Esophagus squamous epithelium (tissue), 5 donors: ENCODE measurements at regions not wholly inside any gene's neighbourhood (a gene's known extent, or its start where the extent isn't known, plus 50 kb on each side); places are given as distances from the start of the nearest gene placed in this dataset.
A peak's percentile ranks its signal among the peaks of the same experiment; 100 is the strongest.

Experiments used
- DNase-seq: peaks from one replicate; lab custom pipeline; 2025; lab: John Stamatoyannopoulos, UW
- H3K27ac ChIP-seq, 4 donors: fragments of 200-600 bp; sonication (generic); one replicate each; pipeline ENCODE4 v1.5.1; 2016 to 2019; ENCODE audit warnings: mild to moderate bottlenecking in 1 of 4
- H3K27me3 ChIP-seq, 4 donors: fragments of 200-600 bp; sonication (generic); 1 replicate in 3 of 4; 2 replicates in 1 of 4; pipeline versions ENCODE4 v1.5.1 to v1.6.0; 2017 to 2021; ENCODE audit warnings: antibody characterized with exemption in 1 of 4
- H3K36me3 ChIP-seq, 3 donors: fragments of 200-600 bp; sonication (generic); one replicate each; pipeline ENCODE4 v1.5.1; 2016 to 2019
- H3K4me1 ChIP-seq, 3 donors: fragments of 200-600 bp; sonication (generic); one replicate each; pipeline ENCODE4 v1.5.1; 2017 to 2019
- H3K4me3 ChIP-seq, 4 donors: fragments of 200-600 bp; sonication (generic); 1 replicate in 3 of 4; 2 replicates in 1 of 4; pipeline ENCODE4 v1.5.1; 2016 to 2019; ENCODE audit warnings: mild to moderate bottlenecking in 2 of 4, moderate library complexity in 1 of 4
- H3K9me3 ChIP-seq, 3 donors: fragments of 200-600 bp; sonication (generic); one replicate each; pipeline ENCODE4 v1.5.1; 2016 to 2019
- CTCF ChIP-seq, 6 experiments: fragments of 450-650 bp in 4 of 6; fragments of 200-600 bp in 2 of 6; sonication (generic) in 2 of 6; IDR thresholded peaks; one replicate each; pipeline ENCODE4 v1.5.1; 2016 to 2019; ENCODE audit warnings: antibody characterized with exemption in 6 of 6, mild to moderate bottlenecking in 4 of 6, moderate library complexity in 4 of 6
- POLR2A ChIP-seq, 4 donors: fragments of 450-650 bp; IDR thresholded peaks; one replicate each; pipeline ENCODE4 v1.6.1; 2017; ENCODE audit warnings: antibody characterized with exemption in 4 of 4, mild to moderate bottlenecking in 4 of 4, moderate library complexity in 3 of 4
- WGBS, 2 donors: methylation state at CpG; one replicate each; pipeline ENCODE4 v1.1.5; 2018; 5-methylcytosine and 5-hydroxymethylcytosine counted together
- intact Hi-C: fragments of 100-400 bp; cut with DNase I; formaldehyde crosslinking; loops from one replicate; pipeline ENCODE4 v1.15.0; 2022
- donor health status: DM: yes; HTN: yes; CAD: no.

GRCh38 chr12:94725375-94726168 lies 75.2 kb upstream of the TMCC3 start:
- no peak overlapping the region for H3K27ac ChIP-seq
- intact Hi-C loops, result no loop called here
- H3K9me3 ChIP-seq, result no peaks in the 10 kb centered on the region
- no peak for DNase-seq
- TF ChIP-seq CTCF (IDR thresholded peaks at IDR 0.05) (peak in 5 of 6 experiments; percentile 24 to 62 (median 42)), POLR2A (IDR thresholded peaks at IDR 0.05) (no peak)
- no peaks in the 10 kb centered on the region for H3K36me3 ChIP-seq
- no peak overlapping the region for H3K4me3 ChIP-seq
- no peaks in the 10 kb centered on the region for H3K27me3 ChIP-seq
- no peaks in the 10 kb centered on the region for H3K4me1 ChIP-seq
- 60 to 61% methylated on average over 7 to 8 of the region's 8 CpGs for WGBS, 2 donors

GRCh38 chr12:94722664-94723063 lies 72.3 kb upstream of the TMCC3 start:
- no peaks in the 10 kb centered on the region for H3K4me1 ChIP-seq
- no peak overlapping the region for H3K4me3 ChIP-seq
- no peaks in the 10 kb centered on the region for H3K36me3 ChIP-seq
- intact Hi-C loops, result no loop called here
- DNase-seq, result no peak
- H3K9me3 ChIP-seq, result no peaks in the 10 kb centered on the region
- TF ChIP-seq CTCF (IDR thresholded peaks at IDR 0.05) (no peak), POLR2A (IDR thresholded peaks at IDR 0.05) (no peak)
- WGBS, 2 donors, result 77 to 90% methylated on average over 3 of the region's 3 CpGs
- H3K27me3 ChIP-seq, result no peaks in the 10 kb centered on the region
- no peak overlapping the region for H3K27ac ChIP-seq

GRCh38 chr12:94721173-94721572 lies 70.8 kb upstream of the TMCC3 start:
- H3K4me1 ChIP-seq, result peaks cover 0 to 14% (median 3%) of the 10 kb centered on the region in 3 donors
- no peak overlapping the region for H3K4me3 ChIP-seq
- DNase-seq, result no peak
- TF ChIP-seq POLR2A (IDR thresholded peaks at IDR 0.05) (no peak), CTCF (IDR thresholded peaks at IDR 0.05) (no peak)
- intact Hi-C loops, result no loop called here
- no peaks in the 10 kb centered on the region for H3K36me3 ChIP-seq
- H3K27me3 ChIP-seq, result no peaks in the 10 kb centered on the region
- WGBS, 2 donors, result 64 to 95% methylated on average over 1 of the region's 1 CpG
- H3K27ac ChIP-seq, result no peak overlapping the region
- no peaks in the 10 kb centered on the region for H3K9me3 ChIP-seq

- Histone ChIP-seq H3K36me3 (no peaks in the 10 kb centered on the region), H3K27me3 (no peaks in the 10 kb centered on the region), H3K9me3 (no peaks in the 10 kb centered on the region), H3K4me1 (peaks cover 0 to 19% (median 3%) of the 10 kb centered on the region in 3 donors), H3K4me3 (no peak overlapping the region), H3K27ac (no peak overlapping the region)
- DNase-seq, result no peak
- WGBS, 2 donors, result 65 to 76% methylated on average over 1 of the region's 1 CpG
- TF ChIP-seq POLR2A (IDR thresholded peaks at IDR 0.05) (no peak), CTCF (IDR thresholded peaks at IDR 0.05) (no peak)
- intact Hi-C loops, result no loop called here
These were observed 67.8 kb upstream of the TMCC3 start for GRCh38 chr12:94718114-94718513.

- no peak overlapping the region for H3K4me3 ChIP-seq
- no peaks in the 10 kb centered on the region for H3K9me3 ChIP-seq
- no peak for TF ChIP-seq POLR2A (IDR thresholded peaks at IDR 0.05)
- no peak for TF ChIP-seq CTCF (IDR thresholded peaks at IDR 0.05)
- H3K4me1 ChIP-seq, result peaks cover 0 to 19% (median 3%) of the 10 kb centered on the region in 3 donors
- intact Hi-C loops, result no loop called here
- no peaks in the 10 kb centered on the region for H3K36me3 ChIP-seq
- H3K27me3 ChIP-seq, result no peaks in the 10 kb centered on the region
- no peak for DNase-seq
- H3K27ac ChIP-seq, result no peak overlapping the region
- 20 to 33% methylated on average over 1 of the region's 1 CpG for WGBS, 2 donors
These were observed 67.3 kb upstream of the TMCC3 start for GRCh38 chr12:94717656-94718055.
